Thyroid gland (tissue), 4 donors: ENCODE measurements at regions not wholly inside any gene's neighbourhood (a gene's known extent, or its start where the extent isn't known, plus 50 kb on each side); places are given as distances from the start of the nearest gene placed in this dataset.

Experiments
- CTCF ChIP-seq, 6 experiments: fragments of 200-600 bp in 3 of 6; fragments of 450-650 bp in 3 of 6; sonication (generic) in 3 of 6; IDR thresholded peaks; one replicate each; pipeline ENCODE4 v1.5.1; 2016 to 2019; ENCODE audit warnings: antibody characterized with exemption in 6 of 6, mild to moderate bottlenecking in 2 of 6, inconsistent platforms in 1 of 6, moderate library complexity in 1 of 6
- POLR2A ChIP-seq, 2 donors: fragments of 450-650 bp; IDR thresholded peaks; one replicate each; pipeline ENCODE4 v1.6.1; 2017; ENCODE audit warnings: antibody characterized with exemption in 2 of 2, mild to moderate bottlenecking in 2 of 2, moderate library complexity in 1 of 2

- TF ChIP-seq CTCF (IDR thresholded peaks at IDR 0.05) (no peak), POLR2A (IDR thresholded peaks at IDR 0.05) (no peak)
Observed at GRCh38 chr9:85423422-85423821, 318.3 kb downstream of the AGTPBP1 start.
